PC-9 (cell line): ENCODE measurements at regions not wholly inside any gene's neighbourhood (a gene's known extent, or its start where the extent isn't known, plus 50 kb on each side); places are given as distances from the start of the nearest gene placed in this dataset.

Experiments used
- CTCF ChIP-seq: fragments of 200-600 bp; sonication (generic); conservative IDR thresholded peaks from 2 replicates; pipeline ENCODE4 v1.6.1; 2017; ENCODE audit warnings: mixed run types, antibody characterized with exemption, mild to moderate bottlenecking, moderate library complexity
- EZH2 ChIP-seq: fragments of 200-600 bp; sonication (generic); IDR thresholded peaks from 2 replicates; pipeline ENCODE4 v1.8.0; 2017; ENCODE audit warnings: antibody characterized with exemption, low read depth

DNA sequence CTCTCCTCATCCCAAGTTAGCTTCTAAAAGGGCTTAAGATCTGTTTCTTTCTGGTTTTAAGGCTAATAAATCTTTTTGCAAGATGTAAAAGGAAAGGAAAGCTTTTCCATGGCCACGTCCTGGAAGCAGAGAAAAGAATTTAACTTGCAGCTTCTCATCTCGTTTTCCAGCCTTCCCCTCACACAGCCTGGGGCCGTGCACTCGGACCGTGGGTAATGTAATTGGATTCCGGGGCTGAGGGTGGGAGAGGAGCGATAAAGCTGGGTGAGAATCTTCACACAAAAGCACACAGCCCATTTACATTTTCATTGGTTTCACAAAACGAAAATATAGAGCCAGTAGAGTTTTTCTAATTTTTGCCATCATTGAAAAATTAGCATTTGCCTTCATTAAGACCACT lies 91.2 kb downstream of the IRX2 start:
- TF ChIP-seq CTCF (no peak), EZH2 (no peak)
